ENCODE measurements at regions not wholly inside any gene's neighbourhood (a gene's known extent, or its start where the extent isn't known, plus 50 kb on each side); places are given as distances from the start of the nearest gene placed in this dataset.

DNA sequence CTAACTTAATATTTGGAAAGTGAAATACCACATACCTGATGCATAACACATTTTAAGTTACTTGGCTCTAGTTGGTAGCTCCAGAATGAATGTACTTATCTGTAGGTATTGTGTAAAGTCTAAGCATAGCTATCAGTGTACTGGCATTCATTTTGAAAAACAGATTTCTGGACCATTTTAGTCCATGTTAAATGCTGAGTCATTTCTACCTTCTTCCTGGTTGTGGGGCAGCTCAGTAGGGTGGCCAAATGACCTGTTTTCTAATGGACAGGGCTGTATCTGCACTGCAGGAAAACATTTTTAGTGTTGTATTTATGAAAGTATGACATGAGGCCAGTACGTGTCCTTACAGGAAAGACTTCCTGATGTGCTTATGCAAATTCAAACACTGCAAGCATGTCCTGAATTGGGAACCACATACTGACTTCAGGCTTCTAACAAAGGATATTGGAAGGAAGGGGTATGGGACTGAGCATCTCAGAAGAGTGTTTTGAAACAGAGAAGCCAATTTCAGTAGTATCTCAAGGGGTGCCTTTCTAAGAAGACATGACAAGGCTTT lies 300.3 kb upstream of the B3GALT2 start:
- in situ Hi-C loops (cut with HindIII; ENCODE audit: low pct_unique_long_range_greater_than_20kb, low sequenced_read_pairs): no loop called here
- peak; percentile 2 for DNase-seq (ENCODE audit: low read depth)

DNA sequence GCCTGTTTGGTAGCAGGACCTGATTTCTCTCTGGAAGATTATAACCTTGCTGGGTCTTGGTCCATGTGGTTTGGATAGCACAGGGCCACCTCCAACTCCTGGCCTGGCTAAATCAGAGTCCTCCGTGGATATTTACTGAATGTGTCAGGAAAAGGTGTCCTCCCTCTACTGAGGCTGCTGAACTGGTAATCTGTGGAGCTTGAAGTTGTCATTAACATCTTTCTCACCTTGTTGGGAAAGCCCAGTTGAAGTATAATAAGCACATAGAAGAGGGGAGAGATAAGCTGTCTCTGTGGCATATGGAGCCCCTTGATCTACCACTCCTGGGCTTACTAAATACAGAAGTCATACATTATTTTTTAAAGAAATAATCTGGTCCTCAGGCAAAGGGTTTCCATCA lies 294.3 kb upstream of the B3GALT2 start:
- no peak for DNase-seq (ENCODE audit: low read depth)
- in situ Hi-C loops (cut with HindIII; ENCODE audit: low pct_unique_long_range_greater_than_20kb, low sequenced_read_pairs): no loop called here

DNA sequence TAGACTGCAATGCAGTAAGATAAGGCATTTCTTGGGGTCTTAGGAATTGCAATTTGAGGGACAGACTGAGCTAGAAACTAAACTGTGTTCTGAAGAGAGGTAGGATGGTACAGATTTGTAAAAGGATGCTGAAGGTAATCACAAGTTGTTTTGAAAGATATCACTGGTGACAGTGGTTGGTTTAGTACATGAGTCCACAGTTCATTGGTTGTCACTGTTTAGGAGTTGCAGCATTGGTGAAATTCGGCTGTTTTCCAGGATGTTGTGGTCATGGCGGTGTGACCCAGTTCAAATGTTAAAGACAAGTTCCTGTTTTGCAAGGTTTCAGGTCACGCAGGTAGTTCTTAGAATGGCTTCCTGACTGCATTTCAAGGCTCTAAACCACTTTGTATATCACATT lies 292.8 kb upstream of the B3GALT2 start:
- in situ Hi-C loops (cut with HindIII; ENCODE audit: low pct_unique_long_range_greater_than_20kb, low sequenced_read_pairs): no loop called here

DNA sequence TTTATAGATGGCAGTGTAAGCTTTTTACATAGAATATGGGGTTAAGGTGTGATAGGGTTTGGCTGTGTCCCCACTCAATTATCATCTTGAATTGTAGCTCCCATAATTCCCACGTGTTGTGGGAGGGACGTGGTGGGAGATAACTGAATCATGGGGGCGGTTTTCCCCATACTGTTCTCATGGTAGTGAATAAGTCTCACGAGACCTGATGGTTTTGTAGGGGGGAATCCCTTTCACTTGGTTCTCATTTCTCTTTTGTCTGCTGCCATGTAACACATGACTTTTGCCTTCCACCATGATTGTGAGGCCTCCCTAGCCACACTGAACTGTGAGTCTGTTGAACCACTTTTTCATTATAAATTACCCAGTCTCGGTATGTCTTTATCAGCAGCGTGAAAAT lies 290.3 kb upstream of the B3GALT2 start:
- DNase-seq (ENCODE audit: low read depth): no peak
- in situ Hi-C loops (cut with HindIII; ENCODE audit: low pct_unique_long_range_greater_than_20kb, low sequenced_read_pairs): no loop called here

More for the DNA sequence above, 292.8 kb upstream of the B3GALT2 start:
- no peak for DNase-seq (ENCODE audit: low read depth)

DNA sequence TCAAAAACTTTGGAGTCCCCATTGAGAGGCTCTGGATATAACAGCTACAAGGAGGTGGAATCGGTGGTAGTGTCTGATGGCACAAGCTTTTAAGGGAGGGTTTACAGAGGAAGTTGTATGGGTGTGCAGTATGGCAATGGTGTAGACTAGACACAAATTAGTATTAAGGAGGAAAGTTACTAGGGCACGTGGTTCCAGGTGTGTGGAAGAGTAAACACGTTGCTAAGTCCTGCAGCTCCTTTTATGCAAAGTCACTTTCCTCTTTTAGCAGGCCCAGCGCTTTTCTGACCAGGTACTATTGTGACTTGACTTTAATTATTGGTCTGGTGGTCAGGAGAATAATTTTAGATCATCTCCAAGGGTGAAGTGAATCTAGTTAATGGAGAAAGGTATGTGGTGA lies 287.5 kb upstream of the B3GALT2 start:
- in situ Hi-C loops (cut with HindIII; ENCODE audit: low pct_unique_long_range_greater_than_20kb, low sequenced_read_pairs): no loop called here
- DNase-seq (ENCODE audit: low read depth): no peak

DNA sequence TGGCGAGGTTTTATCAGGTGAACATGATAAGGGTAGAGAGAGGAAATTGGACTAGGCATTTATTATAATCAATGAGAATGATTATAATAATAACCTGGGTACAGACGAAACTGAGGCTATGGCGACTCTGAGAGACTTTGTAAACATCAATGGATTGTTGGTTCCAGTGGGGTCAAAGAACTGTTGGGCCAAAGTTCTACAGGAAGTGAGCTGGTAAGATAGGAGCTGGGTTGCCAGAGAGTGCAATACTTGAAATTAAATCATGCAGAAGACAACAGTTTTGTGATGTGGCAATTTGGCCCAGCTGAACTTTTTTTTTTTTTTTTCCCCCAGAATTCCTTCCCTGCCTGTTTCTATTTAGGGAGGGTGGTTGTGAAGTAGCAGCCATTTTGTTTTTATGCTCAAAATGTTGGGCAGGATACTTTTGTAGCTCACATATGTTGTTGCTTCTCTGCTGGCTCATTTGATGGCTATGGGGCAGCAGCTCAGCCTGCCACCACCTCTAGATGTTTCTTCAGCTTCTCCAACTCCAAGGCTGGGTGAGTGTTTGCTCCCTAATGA lies 286.5 kb upstream of the B3GALT2 start:
- in situ Hi-C loops (cut with HindIII; ENCODE audit: low pct_unique_long_range_greater_than_20kb, low sequenced_read_pairs): no loop called here

DNA sequence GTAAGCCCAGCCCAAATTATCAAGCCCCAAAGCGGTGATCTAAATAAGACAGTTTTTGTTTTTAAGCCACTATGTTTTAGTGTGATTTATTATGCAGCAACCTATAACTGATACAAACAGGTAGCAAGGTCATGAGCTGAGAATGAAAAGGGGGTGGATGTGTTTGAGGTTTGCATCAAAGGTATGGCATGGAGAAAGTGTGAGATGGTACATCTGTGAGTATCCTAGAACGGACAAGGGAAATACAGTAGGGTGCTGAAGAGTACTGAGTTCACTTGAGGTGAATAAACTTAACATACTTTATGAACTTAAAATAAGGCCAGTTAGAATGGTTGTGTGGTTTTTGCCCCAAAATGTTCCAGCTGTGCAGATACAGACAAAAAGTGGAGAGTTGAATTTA lies 286.0 kb upstream of the B3GALT2 start:
- in situ Hi-C loops (cut with HindIII; ENCODE audit: low pct_unique_long_range_greater_than_20kb, low sequenced_read_pairs): no loop called here
- DNase-seq (ENCODE audit: low read depth): no peak

More for the DNA sequence above, 286.5 kb upstream of the B3GALT2 start:
- DNase-seq (ENCODE audit: low read depth): no peak

DNA sequence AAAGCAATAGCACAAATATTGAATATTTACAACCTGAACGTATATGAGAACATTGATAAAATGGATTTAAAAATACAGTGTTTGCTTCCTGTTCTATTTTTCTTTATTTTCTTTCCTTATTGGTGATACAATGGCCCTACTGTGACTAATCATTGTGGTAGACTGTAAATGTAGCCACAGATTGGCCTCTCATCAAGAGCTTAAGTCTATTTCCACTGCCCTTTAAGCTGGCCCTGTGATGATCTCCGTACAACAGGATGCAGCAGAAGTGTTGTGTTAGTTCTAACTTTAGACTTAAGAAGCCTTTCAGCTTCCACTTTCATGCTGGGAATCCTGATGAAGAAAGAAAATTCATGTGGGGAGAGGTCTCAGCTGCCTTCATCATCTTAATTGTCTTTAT lies 285.6 kb upstream of the B3GALT2 start:
- in situ Hi-C loops (cut with HindIII; ENCODE audit: low pct_unique_long_range_greater_than_20kb, low sequenced_read_pairs): no loop called here
- no peak for DNase-seq (ENCODE audit: low read depth)

DNA sequence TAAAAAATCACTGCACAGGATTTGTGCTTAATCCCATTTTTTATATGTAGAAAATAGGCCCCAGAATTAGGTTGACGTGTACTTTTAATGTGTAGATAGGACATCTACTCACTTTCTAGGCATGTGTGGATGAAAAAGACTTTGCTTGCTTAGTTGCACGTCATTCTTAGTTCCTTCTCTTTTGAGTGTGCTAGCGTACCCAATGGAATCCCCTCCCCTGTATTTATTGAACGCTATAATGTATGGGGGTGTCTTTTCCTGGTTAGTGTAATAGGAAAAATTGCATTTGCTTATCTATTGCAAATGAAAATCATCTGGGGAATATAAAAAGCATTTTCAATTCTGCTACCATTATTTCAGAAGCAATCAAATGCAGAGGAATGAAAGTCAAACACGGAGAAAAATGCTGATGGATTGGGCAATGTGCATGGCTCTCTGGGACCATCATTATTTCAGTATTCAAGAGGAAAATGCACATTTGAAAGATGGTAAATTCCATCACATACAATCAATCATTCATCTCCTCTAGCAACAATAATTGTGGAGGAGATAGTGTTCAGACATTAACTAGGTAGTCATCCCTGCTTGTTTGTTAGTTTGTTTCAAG lies 277.0 kb upstream of the B3GALT2 start:
- DNase-seq (ENCODE audit: low read depth): no peak
- in situ Hi-C loops (cut with HindIII; ENCODE audit: low pct_unique_long_range_greater_than_20kb, low sequenced_read_pairs): no loop called here

DNA sequence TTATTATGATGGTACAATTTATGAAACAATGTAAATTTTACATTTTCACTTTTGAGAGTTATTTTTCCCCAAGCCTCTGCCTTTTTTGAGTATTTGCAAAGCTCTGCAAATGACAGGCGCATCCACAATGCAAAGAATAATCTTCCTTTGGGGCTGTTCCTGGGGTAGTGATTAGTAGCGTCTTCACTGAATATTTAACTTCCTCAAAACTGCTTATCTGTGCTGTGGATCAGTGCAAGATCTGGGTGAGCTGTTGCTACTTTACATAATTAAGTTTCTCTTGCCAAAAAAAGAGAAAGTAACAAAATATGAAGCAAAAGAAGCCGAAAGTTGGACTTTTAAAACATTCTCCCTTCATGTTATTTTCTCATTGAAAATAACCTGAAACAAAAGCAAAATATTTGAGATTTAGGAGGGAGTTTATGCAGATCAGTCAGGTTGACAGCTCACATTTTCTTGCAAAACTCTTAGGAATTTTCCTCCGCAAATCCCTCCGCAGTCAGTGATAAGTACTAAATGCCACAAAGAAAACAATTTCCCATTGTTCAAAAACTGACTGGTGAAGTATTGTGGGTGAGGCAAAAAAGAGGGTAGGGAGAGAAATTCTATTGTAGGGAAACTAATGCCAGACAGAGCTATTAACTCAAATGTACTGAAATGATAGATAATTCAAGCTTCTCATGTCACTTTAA lies 276.4 kb upstream of the B3GALT2 start:
- no peak for DNase-seq (ENCODE audit: low read depth)
- in situ Hi-C loops (cut with HindIII; ENCODE audit: low pct_unique_long_range_greater_than_20kb, low sequenced_read_pairs): no loop called here

DNA sequence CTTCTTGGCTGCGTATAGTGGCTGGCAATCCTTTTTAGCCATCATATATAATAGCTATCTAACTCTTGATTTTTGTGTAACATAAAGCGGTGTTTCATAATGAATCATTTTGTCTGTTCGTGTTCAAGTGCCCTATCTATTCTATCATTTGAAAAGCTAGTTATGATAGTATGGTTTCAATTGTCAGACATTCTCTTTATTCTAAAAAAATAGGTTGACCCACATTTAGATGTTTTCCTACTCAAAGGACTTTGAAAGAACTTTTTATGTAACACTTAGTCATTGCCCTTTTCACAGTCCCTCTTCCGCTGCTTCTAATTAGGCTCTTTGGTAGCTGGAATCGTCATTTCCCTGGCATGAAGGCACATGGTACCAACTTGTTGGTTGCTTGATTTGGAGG lies 272.2 kb upstream of the B3GALT2 start:
- DNase-seq (ENCODE audit: low read depth): no peak
- in situ Hi-C loops (cut with HindIII; ENCODE audit: low pct_unique_long_range_greater_than_20kb, low sequenced_read_pairs): no loop called here

DNA sequence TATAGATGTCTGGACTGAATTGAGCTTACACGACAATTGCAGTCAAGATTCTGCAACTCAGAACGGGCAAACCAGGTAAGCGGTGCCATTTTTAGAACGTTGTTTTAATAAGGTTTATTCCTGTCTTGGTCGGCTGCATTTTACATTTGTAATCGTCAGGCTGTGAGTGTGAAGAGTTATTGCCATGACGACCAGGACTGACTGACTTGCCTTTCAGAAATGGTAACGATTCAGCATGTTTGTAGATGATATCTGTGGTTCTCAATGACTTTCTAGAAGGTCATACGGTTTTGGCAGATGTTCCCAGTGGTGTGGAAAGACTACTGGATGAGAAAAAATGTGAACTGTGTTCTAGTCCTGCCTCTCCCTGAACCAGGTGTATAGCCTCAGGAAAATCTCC lies 271.3 kb upstream of the B3GALT2 start:
- DNase-seq (ENCODE audit: low read depth): peak; percentile 37
- in situ Hi-C loops (cut with HindIII; ENCODE audit: low pct_unique_long_range_greater_than_20kb, low sequenced_read_pairs): no loop called here

DNA sequence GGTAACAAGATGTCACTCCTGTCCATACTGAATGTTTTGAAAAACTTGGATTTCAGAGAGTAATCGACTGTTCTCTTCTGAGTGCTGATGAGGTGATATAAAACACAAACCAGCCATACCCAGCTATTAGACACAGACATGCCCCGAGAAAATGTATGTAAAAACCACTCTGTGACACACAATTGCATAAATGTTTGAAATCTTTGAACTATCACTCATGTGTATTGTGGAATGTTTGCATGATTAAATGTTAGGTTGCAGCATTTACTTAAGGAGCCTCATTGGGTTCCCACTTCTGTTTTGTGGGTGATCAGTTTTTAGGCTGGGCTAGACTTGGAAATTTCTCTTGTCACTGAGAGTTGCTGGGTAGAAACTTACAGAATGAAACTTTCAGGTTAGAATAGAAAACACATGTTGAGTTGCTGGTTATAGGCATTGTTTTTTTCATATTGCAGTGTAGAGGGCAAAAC lies 270.4 kb upstream of the B3GALT2 start:
- no peak for DNase-seq (ENCODE audit: low read depth)
- in situ Hi-C loops (cut with HindIII; ENCODE audit: low pct_unique_long_range_greater_than_20kb, low sequenced_read_pairs): no loop called here

DNA sequence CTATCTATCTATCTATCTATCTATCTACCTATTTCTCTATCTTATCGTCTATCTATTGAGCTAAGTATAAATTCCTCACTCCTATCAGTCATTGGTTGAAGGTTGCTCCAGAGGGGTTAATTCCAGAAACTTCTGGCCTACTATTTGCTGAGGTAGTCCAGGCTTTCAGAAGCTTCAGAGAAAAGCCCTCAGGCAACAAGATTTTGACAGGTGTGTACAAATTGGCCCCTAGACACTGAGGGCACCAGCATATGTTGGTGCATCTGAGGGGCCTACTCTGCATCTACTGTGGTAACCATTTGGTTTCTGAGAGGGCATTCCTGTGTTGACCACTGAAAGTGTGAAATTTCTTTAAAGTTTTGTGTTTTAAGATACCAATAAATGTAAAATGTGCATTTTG lies 265.2 kb upstream of the B3GALT2 start:
- DNase-seq (ENCODE audit: low read depth): no peak
- in situ Hi-C loops (cut with HindIII; ENCODE audit: low pct_unique_long_range_greater_than_20kb, low sequenced_read_pairs): no loop called here

DNA sequence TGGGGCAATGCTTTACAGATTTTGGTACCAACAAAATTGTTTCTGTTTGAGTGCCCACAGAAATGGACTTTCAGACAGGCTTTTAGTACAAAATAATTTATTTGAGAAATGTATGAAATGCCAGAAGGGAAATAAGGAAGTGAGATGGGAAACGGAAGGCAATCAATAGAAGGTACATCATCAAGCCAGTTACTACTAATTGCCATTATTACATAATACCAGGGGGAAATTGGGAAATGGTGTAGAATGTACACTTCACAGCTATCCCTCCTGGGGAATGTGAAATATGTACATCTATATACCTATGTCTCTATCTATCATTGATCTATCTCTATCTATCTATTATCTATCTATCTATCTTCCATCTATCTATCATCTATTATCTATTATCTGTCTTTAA lies 264.6 kb upstream of the B3GALT2 start:
- in situ Hi-C loops (cut with HindIII; ENCODE audit: low pct_unique_long_range_greater_than_20kb, low sequenced_read_pairs): no loop called here
- no peak for DNase-seq (ENCODE audit: low read depth)

DNA sequence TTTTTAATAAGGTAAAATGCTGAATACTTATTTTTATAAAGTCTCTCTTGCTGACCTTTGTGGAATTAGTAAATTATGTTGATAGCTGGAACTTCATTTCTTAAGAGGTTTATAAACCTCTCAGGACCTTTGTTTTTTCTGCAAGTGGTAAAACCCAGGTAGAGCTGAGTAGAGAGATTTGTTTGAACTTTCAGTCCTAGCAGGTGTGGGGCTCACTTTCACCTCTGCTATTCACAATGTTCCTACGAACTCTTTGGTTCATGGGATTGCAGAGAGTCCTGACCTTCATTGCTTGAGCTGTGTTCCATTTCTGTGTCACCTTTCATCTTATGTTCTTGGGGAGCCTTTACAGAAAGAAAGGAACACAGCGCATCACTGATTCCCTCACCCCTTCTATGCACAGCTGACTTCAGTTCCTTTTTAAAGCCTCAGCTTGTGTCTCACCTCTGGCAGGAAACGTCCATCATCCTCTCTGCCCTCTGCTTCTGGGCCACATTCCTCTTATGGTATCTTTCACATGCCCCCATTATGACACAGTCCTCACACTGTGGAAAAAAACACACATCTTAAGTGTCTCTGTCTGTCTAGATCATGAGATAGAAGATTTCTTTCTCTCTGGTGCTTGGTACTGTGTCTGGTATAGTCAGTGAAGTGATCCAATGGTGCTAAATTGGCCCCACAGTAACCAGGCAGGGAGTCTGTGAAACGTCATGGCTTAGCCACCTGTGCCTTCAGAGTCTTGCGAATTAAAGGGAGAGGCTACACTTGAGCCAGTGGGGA lies 262.5 kb upstream of the B3GALT2 start:
- in situ Hi-C loops (cut with HindIII; ENCODE audit: low pct_unique_long_range_greater_than_20kb, low sequenced_read_pairs): no loop called here

DNA sequence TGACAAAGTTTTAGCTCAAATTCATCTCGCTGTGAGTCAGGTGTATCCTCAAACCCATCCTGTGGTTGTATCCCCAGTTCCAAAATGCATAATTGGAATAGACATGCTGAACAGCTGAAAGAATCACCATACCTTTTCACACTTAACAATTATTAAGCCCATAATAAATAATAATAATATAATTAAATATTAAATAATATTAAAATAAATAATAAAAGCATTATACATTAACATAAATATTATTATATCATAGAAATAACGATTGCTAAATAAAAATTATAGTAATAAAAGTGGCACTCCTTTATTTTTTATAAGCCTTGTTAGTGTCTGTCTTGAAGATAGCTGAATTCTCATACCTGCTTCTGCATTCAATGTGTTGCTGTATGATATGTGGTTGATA lies 257.5 kb upstream of the B3GALT2 start:
- in situ Hi-C loops (cut with HindIII; ENCODE audit: low pct_unique_long_range_greater_than_20kb, low sequenced_read_pairs): no loop called here
- DNase-seq (ENCODE audit: low read depth): no peak

More for the DNA sequence above, 262.5 kb upstream of the B3GALT2 start:
- DNase-seq (ENCODE audit: low read depth): no peak

DNA sequence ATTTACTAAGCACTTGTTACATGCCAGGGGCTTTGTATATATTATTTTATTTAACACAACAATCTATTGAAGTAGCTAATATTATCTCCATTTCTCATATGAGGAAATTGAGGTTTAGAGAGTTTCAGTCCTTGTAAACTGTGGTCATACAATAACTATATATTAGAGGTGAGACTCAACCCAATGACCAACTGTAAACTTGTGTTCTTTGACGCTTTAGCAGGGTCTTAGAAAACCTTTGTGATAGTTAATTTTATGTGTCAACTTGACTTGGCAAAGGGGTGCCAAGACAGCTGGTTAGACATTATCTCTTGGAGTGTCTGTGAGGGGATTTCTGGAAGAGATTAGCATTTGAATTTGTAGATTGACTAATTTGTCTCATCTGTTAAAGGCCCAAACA lies 252.4 kb upstream of the B3GALT2 start:
- no peak for DNase-seq (ENCODE audit: low read depth)
- in situ Hi-C loops (cut with HindIII; ENCODE audit: low pct_unique_long_range_greater_than_20kb, low sequenced_read_pairs): no loop called here

DNA sequence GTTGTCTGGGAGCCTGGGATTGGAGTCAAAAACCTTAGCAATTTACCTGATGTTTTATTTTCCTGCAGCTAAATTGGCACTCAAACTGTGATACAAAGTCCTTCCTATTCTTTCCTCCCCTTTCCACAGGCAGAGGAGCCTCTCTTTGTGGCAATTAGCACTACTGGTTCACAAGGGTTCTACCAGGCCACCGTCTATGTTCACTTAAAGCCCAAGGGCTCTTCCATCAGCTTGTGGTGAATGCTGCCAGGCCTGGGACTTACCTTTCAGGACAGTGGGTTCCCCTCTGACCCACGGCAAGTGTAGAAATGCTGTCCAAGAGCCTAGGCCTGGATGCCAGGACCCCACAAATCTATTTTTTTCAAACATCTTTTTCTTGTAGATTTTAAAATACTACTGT lies 251.9 kb upstream of the B3GALT2 start:
- no peak for DNase-seq (ENCODE audit: low read depth)
- in situ Hi-C loops (cut with HindIII; ENCODE audit: low pct_unique_long_range_greater_than_20kb, low sequenced_read_pairs): no loop called here

Data from Caki2 (cell line).